ENCODE measurements at regions not wholly inside any gene's neighbourhood (a gene's known extent, or its start where the extent isn't known, plus 50 kb on each side); places are given as distances from the start of the nearest gene placed in this dataset.

DNA sequence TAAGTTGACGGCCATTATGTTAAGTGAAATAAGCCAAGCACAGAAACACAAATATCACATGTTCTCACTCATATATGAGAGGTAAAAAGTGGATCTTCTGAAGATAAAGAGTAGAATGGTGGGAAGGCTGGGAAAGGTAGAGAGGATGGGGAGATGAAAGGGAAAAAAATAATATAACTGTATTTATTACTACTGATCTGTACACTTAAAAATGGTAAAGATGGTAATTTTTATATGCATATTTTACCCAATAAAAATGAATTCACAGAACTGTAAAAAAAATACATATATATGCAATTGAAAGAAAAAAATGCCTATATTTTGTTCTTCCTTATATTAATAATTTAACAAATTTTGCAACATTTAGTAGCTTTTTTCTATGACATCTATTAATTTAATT lies 694.4 kb upstream of the MARCKS start:
- TF ChIP-seq CTCF (IDR thresholded peaks at IDR 0.05; ENCODE audit: low read depth, low read length), result no peak

DNA sequence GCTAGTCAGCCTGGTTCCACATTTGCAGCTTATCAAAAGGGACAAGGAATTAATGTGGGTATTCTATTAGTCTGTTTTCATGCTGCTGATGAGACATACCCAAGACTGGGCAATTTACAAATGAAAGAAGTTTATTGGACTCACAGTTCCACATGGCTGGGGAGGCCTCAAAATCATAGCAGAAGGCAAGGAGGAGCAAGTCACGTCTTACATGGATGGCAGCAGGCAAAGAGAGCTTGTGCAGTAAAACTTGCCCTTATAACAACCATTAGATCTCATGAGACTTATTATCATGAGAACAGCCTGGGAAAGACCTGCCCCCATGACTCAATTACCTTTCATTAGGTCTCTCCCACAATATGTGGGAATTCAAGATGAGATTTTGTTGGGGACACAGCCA lies 689.1 kb upstream of the MARCKS start:
- no peak overlapping the region for H3K4me3 ChIP-seq (ENCODE audit: low read depth, low read length)
- no peak for TF ChIP-seq CTCF (IDR thresholded peaks at IDR 0.05; ENCODE audit: low read depth, low read length)

More for the DNA sequence above, 694.4 kb upstream of the MARCKS start:
- no peak overlapping the region for H3K4me3 ChIP-seq (ENCODE audit: low read depth, low read length)

GRCh38 chr6:113169484-113169883 lies 687.7 kb upstream of the MARCKS start:
- TF ChIP-seq CTCF (IDR thresholded peaks at IDR 0.05; ENCODE audit: low read depth, low read length), result no peak
- H3K4me3 ChIP-seq (ENCODE audit: low read depth, low read length), result no peak overlapping the region

DNA sequence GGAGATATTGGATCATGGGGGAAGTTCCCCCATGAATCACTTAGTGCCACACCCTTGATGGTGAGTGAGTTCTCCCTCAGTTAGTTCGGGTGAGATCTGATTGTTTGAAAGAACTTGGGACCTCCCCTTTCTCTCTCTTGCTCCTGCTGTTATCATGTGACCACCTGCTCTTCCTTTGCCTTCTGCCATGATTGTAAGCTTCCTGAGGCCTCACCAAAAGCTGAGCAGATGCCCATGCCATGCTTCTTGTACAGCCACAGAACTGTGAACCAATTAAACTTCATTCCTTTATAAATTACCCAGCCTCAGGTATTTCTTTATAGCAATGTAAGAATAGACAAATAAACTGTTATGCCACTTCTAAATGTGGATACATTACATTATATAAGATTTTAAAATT lies 686.7 kb upstream of the MARCKS start:
- H3K4me3 ChIP-seq (ENCODE audit: low read depth, low read length), result no peak overlapping the region
- no peak for TF ChIP-seq CTCF (IDR thresholded peaks at IDR 0.05; ENCODE audit: low read depth, low read length)

- TF ChIP-seq CTCF (IDR thresholded peaks at IDR 0.05; ENCODE audit: low read depth, low read length), result no peak
- H3K4me3 ChIP-seq (ENCODE audit: low read depth, low read length), result no peak overlapping the region
Measured at GRCh38 chr6:113171882-113172281, 685.3 kb upstream of the MARCKS start.

DNA sequence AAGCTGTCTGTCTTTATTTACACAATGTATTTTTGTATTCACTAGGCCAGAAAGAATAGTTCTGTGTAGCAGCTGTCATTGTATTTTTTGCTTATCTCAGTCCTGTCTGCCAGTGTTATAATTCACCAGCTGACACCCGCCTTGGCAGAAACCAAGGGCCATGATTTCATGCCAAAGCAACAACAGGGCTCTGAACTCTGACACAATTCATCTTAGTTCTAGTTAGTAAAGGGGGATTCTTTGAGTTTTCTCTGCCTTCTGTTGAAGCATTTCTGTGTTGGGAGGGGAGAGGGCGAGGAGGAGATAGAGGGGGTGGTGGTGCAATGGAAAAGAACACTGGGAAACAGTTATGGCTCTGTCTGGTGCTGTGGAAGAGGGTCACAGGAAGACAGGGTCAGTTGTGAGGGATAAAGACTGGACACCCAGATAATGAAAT lies 684.6 kb upstream of the MARCKS start:
- no peak overlapping the region for H3K4me3 ChIP-seq (ENCODE audit: low read depth, low read length)
- no peak for TF ChIP-seq CTCF (IDR thresholded peaks at IDR 0.05; ENCODE audit: low read depth, low read length)

- no peak for TF ChIP-seq CTCF (IDR thresholded peaks at IDR 0.05; ENCODE audit: low read depth, low read length)
- no peak overlapping the region for H3K4me3 ChIP-seq (ENCODE audit: low read depth, low read length)
Measured at GRCh38 chr6:113178349-113178748, 678.8 kb upstream of the MARCKS start.
